GM10266 (cell line): ENCODE measurements at regions not wholly inside any gene's neighbourhood (a gene's known extent, or its start where the extent isn't known, plus 50 kb on each side); places are given as distances from the start of the nearest gene placed in this dataset.

ENCODE experiments used
- DNase-seq: peaks from one replicate; pipeline ENCODE4 v3.0.0; 2012; ENCODE audit errors: extremely low spot score
- CTCF ChIP-seq: IDR thresholded peaks from 2 replicates; pipeline ENCODE4 v1.5.1; 2012; ENCODE audit warnings: mild to moderate bottlenecking, low read depth; ENCODE audit not compliant: control insufficient read depth, insufficient read depth; ENCODE audit errors: missing control alignments

DNA sequence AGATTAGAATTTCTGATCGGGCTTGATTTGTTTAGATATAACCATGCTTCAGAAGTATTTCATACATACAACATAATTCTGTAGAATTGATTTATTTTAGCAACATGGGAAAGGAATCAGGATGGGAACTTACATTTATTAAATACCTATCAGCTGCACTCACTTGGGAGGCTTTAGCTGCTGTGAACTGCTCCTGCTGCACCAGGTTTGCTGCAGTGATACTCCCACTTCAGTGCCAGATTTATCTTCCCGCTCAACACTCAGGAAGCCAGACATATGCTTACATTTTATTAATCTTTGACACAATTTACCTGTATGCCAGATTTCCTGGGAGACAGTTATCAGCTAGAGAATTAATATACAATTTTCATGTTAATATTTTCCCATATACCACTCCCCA lies 64.0 kb upstream of the PLCXD3 start:
- no peak for DNase-seq
- no peak for TF ChIP-seq CTCF
